Kidney tubule cell (primary cell): ENCODE measurements at regions not wholly inside any gene's neighbourhood (a gene's known extent, or its start where the extent isn't known, plus 50 kb on each side); places are given as distances from the start of the nearest gene placed in this dataset.
"Not testable (repeated sequence)": the region's sequence is repeated elsewhere in the genome, so short reads cannot be mapped to it uniquely, and the experiment has no call there.

Source experiments
- DNase-seq: peaks from one replicate; pipeline ENCODE4 v3.0.0-alpha.2; 2018; ENCODE audit warnings: low spot score

- no peak for DNase-seq
Observed at GRCh38 chr14:22252686-22253085, 336.3 kb downstream of the DAD1 start.

GRCh38 chr14:22251090-22251489, 337.9 kb downstream of the DAD1 start:
- DNase-seq, result no peak

DNA sequence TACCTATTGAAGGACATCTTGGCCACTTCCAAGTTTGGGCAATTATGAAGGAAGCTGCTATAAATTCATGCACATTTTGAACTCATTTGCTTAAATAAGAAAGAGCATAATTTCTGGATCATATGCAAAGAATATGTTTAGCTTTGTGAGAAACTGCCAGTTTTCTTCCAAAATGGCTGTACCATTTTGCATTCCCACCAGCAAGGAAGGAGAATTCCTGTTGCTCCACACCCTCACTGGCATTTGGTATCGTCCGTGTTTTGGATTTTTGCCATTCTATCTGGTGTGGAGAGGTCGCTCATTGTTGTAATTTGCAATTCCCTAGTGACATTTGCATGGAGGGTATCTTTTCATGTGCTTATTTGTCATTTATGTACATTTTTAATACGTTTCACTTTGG, 339.3 kb downstream of the DAD1 start:
- DNase-seq, result no peak

- no peak for DNase-seq
Observed at GRCh38 chr14:22243971-22244581, 344.9 kb downstream of the DAD1 start.

DNA sequence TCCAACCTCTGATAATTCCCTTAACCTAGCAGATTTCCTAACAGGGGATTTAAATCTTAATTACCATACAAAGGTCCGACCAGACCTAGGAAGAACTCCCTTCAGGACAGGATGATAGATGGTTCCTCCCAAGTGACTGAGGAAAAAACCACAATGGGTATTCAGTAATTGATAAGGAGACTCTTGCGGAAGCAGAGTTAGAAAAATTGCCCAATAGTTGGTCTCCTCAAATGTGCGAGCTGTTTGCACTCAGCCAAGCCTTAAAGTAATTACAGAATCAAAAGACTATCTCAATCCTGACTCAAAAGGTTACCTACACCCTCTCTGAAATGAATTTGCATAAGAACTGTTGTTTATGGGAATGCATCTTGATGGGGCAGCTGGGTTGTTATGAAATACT, 350.7 kb downstream of the DAD1 start:
- not testable (repeated sequence) for DNase-seq

DNA sequence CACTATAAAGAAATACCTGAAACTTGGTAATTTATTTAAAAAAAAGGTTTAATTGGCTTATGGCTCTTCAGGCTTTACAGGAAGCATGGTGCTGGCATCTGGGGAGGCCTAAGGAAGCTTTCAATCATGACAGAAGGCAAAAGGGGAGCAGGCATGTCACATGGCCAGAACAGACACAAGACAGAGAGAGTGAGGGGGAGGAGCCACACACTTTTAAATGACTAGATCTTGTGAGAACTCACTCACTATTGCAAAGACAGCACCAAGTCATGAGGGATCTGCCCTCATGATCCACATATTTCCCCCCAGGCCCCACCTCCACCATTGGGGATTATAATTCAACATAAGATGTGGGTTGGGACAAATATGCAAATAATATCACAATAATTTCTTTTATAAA, 355.6 kb downstream of the DAD1 start:
- no peak for DNase-seq

DNA sequence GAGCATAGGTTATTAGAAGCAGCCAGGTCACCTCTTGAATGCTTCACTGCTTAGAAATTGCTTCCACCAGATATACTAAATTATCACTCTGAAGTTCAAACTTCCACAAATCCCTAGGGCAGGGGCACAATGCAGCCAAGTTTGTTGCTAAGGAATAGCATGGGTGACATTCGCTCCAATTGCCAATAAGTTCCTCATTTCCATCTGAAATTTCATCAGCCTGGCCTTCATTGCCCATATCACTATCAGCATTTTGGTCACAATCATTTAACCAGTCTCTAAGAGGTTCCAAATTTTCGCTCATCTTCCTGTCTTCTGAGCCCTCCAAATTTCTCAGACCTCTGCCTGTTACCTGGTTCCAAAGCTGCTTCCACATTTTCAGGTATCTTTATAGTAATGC, 356.1 kb downstream of the DAD1 start:
- no peak for DNase-seq

GRCh38 chr14:22232486-22232885, 356.5 kb downstream of the DAD1 start:
- DNase-seq, result no peak

DNA sequence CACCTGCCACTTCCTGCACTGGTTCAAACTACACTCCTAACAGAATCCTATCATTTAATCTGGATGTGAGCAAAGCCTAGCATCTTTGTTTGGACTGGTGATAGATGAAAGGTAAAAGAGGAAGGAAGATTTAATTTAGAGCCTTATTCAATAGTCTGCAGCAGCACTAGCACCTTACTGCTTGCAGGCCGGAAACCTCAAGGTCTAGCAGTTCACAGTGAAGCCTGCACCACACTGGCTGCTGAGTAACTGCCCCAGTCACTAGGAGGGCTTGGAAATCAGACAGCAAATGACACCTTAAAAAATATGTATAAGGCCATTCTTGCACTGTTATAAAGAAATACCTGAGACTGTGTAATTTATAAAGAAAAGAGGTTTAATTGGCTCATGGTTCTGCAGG, 358.0 kb downstream of the DAD1 start:
- DNase-seq, result no peak

DNA sequence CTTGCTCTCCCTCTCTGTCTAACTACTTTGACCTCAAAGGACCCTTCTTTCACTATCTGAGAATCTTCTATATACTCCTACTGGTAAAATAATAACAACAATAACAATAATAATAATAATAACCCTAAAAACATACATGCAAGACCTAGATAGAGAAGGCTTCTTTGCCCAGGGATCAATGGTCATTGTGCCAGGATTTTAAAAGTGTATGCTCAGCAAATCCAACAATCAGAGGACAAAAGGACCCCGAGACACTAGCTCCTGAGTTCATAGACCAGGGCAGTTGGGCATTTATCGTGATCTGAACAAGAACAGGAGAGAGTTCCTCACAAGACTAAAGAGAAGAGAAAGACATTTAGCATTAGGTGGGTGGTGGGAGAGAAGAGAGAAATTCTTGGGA, 358.5 kb downstream of the DAD1 start:
- no peak for DNase-seq

- DNase-seq, result no peak
Observed at GRCh38 chr14:22227084-22227483, 361.9 kb downstream of the DAD1 start.

- peak; percentile 38 for DNase-seq
Observed at GRCh38 chr14:22226381-22226780, 362.6 kb downstream of the DAD1 start.

- no peak for DNase-seq
Observed at GRCh38 chr14:22225516-22226140, 363.4 kb downstream of the DAD1 start.

GRCh38 chr14:22221508-22221907, 367.5 kb downstream of the DAD1 start:
- peak; percentile 39 for DNase-seq

DNA sequence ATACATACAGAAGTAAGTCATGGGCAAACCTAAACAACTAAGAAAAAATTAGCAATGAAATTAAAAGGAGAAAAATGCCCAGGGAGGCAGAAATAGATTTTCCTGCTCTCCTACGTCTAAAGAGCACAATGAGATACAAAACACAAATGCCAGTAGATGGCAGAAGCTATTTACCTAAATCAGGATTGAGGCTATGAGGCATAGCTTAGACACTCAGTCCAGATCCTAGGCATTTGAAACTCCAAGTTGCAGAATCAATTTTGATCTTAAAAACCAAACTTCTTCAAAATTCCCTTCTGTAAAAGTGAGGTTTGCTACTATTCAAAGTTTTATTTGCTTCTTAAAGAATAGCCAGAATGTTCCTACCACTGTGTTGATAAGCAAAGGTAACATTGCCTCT, 368.6 kb downstream of the DAD1 start:
- peak; percentile 31 for DNase-seq

- DNase-seq, result no peak
Observed at GRCh38 chr14:22218728-22219127, 370.3 kb downstream of the DAD1 start.

- DNase-seq, result no peak
Observed at GRCh38 chr14:22213120-22213519, 375.9 kb downstream of the DAD1 start.

GRCh38 chr14:22210906-22211305, 378.1 kb downstream of the DAD1 start:
- DNase-seq, result no peak

DNA sequence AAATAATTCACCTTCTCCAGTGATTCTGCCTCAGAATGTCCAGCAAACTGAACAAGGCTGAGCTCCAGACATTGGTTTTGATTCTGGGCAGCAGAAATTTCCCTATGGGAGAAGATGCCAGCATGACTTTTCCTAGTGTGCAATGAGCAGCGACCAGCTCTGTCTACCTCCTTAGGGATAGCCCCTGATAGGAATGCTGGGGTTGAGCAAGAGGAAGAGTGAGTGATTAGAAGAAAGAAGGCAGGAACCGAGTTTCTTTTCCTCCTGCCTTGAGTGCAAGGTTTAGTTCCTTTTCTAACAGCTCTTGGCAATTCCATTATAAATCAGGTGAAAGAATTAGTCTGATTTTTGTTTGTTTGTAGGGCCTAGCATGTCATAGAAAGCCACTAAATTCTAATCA, 379.0 kb downstream of the DAD1 start:
- DNase-seq, result peak; percentile 47

DNA sequence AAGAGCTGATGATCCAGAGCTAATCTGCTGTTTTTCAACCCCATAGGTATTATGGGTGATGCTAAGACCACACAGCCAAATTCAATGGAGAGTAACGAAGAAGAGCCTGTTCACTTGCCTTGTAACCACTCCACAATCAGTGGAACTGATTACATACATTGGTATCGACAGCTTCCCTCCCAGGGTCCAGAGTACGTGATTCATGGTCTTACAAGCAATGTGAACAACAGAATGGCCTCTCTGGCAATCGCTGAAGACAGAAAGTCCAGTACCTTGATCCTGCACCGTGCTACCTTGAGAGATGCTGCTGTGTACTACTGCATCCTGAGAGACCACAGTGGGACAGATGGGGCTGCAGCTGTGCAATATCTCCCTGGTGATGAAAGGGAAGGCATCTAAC, 386.0 kb downstream of the DAD1 start:
- DNase-seq, result no peak

DNA sequence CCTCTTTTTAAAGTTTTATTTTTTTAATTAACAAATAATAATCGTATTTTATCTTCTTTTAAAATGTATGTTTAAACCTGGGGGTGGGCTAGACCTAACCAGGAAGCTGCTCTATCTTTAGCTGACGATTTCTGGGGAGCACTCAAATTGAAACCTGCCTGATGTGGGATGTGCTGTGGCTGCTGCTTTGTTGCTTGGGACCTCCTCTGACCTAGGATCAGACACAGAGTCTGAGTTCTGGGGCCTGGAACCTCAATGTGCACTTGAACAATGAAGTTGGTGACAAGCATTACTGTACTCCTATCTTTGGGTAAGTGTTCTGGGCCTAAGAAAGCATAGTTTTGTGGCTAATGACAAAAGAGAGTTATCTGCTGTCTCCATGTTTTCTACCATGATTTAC, 386.7 kb downstream of the DAD1 start:
- no peak for DNase-seq

DNA sequence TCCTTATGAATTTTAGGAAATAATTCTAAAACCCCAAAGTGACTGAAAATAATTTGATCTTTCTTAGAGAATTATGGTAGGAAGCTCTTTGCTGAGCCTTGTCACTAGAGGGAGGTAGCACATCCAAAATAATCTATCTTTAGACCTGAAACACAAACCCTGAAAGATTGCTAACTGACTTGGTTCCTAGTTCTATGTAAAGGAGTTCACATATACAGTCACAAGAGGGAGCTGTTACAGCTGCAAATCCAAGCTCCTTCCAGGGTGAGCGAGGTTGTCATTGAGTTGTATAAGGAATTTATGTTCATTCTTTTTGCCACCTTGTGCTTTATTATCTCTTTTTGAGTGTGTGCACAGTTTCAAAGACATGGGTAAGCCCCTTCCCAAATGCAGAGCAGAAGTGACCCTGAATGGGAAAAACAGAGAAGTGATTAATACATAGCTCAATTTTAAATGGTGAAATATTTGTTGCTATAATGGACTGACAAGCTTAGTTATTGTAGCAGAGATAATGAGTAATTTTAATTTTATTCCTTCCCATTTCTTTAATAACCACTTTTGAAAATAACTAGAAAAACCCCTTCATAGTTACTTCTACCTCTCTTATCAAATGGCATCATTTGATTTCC, 387.9 kb downstream of the DAD1 start:
- DNase-seq, result peak; percentile 79

DNA sequence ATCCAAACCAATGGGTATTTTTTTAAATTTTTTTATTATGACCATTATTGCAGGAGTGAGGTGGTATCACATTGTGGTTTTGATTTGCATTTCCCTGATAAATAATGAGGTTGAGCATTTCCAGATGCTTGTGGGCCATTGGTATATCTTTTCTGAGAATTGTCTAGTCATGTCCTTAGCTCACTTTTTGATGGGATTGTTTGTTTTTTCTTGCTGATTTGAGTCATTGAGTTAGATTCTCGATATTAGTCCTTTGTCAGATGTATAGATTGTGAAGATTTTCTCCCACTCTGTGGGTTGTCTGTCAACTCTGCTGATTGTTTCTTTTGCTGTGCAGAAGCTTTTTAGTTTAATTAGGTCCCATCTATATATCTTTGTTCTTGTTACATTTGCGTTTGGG, 388.9 kb downstream of the DAD1 start:
- not testable (repeated sequence) for DNase-seq

DNA sequence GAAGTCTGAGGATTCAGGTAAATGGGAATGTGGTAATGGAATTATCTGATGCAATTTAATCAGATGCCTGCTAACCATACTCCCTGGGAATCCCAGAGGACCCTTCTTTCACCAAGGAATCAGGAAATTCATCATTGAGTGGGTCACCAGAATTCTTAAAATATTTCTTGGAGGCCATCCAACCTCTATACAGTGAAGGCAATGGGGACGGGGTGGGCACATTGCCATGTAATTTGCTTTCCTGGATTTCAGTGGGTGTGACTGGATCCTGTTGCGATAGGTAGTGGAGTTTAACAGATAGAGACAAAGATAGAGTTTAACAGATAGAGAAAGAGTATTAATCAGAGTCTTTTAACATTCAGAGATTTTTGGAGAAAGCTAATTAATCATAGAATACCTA, 394.4 kb downstream of the DAD1 start:
- DNase-seq, result peak; percentile 38
